ENCODE measurements at regions not wholly inside any gene's neighbourhood (a gene's known extent, or its start where the extent isn't known, plus 50 kb on each side); places are given as distances from the start of the nearest gene placed in this dataset.
"Not testable (repeated sequence)": the region's sequence is repeated elsewhere in the genome, so short reads cannot be mapped to it uniquely, and the experiment has no call there.

DNA sequence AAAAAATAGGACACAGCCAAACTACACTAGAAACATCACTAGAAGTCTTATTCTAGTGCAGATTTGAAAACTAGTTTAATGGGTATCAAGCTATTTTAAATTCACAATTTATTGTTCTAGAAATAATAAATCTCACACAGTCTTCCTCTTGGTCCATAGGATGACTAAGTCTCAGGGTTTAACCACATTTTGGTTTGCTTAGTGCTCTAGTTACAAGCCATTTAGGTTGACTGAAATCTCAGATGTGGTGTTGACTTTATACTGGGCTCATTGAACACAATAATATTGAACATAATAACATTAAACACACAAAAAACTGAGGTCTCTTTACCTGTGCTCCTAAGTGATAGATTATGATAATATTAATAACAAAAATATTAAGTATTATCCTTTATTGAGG, 760.3 kb upstream of the CCDC179 start:
- DNase-seq (ENCODE audit: extremely low read depth, low read depth), result no peak
- TF ChIP-seq CTCF (IDR thresholded peaks at IDR 0.05; ENCODE audit: low read depth, low read length), result no peak

- no peak for DNase-seq (ENCODE audit: extremely low read depth, low read depth)
- no peak for TF ChIP-seq CTCF (IDR thresholded peaks at IDR 0.05; ENCODE audit: low read depth, low read length)
These were observed 772.0 kb upstream of the CCDC179 start for GRCh38 chr11:23632293-23632692.

- no peak for DNase-seq (ENCODE audit: extremely low read depth, low read depth)
These were observed 784.2 kb upstream of the CCDC179 start for GRCh38 chr11:23644443-23644842.

GRCh38 chr11:23652336-23652735, 792.1 kb upstream of the CCDC179 start:
- DNase-seq (ENCODE audit: extremely low read depth, low read depth), result not testable (repeated sequence)

More at GRCh38 chr11:23644443-23644842, 784.2 kb upstream of the CCDC179 start:
- no peak for TF ChIP-seq CTCF (IDR thresholded peaks at IDR 0.05; ENCODE audit: low read depth, low read length)

GRCh38 chr11:23653071-23653675, 792.9 kb upstream of the CCDC179 start:
- TF ChIP-seq CTCF (IDR thresholded peaks at IDR 0.05; ENCODE audit: low read depth, low read length), result no peak
- no peak for DNase-seq (ENCODE audit: extremely low read depth, low read depth)

DNA sequence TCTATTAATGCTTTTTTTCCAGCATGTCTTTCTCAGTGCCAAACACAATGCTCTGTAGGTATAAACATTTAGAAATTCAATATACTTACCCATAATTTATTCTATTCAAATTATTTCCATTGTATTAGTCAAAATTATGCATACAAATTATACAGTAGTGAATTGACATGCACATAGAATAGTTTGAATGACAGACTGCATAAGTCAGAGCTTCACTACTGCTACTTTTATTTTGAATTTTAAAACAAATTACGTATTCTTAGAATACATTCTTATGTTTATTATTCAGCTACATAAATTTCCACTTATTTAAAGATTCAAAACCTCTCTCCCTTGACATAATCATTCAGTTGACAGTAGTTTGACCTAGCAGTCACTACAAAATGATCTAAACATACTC, 808.0 kb upstream of the CCDC179 start:
- no peak for DNase-seq (ENCODE audit: extremely low read depth, low read depth)
- no peak for TF ChIP-seq CTCF (IDR thresholded peaks at IDR 0.05; ENCODE audit: low read depth, low read length)

- TF ChIP-seq CTCF (IDR thresholded peaks at IDR 0.05; ENCODE audit: low read depth, low read length), result no peak
- no peak for DNase-seq (ENCODE audit: extremely low read depth, low read depth)
These were observed 813.1 kb upstream of the CCDC179 start for GRCh38 chr11:23673366-23673765.

DNA sequence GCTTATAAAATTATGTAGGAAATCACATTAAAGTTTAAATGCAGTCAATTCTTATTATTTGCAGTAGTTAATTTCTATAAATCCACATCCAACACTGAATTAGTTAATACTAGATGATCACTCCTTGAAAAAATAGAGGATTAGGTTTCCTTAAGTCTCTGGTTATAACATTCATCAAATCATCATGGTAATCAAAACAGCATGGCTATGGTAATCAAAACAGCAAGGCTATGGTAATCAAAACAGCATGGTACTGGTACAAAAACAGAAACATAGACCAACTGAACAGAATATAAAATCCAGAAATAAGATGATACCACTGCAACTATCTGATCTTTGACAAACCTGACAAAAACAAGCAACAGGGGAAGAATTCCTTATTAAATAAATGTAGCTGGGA, 814.6 kb upstream of the CCDC179 start:
- DNase-seq (ENCODE audit: extremely low read depth, low read depth), result peak; percentile 11
- no peak for TF ChIP-seq CTCF (IDR thresholded peaks at IDR 0.05; ENCODE audit: low read depth, low read length)

Measured in AG09319 (cell line).